DOHH2 (cell line): ENCODE measurements at regions not wholly inside any gene's neighbourhood (a gene's known extent, or its start where the extent isn't known, plus 50 kb on each side); places are given as distances from the start of the nearest gene placed in this dataset.

Experiments
- H3F3A ChIP-seq: fragments of 200-600 bp; sonication (generic), shearing (Covaris generic); 2 replicates; pipeline ENCODE4 v1.6.0; 2016; ENCODE audit warnings: antibody characterized with exemption, mild to moderate bottlenecking; ENCODE audit not compliant: control insufficient read depth, insufficient read depth
- H3K27ac ChIP-seq: fragments of 200-600 bp; sonication (generic); 2 replicates; pipeline ENCODE4 v1.5.1; 2014; ENCODE audit warnings: low read depth, mild to moderate bottlenecking, low read length, moderate library complexity
- H3K27me3 ChIP-seq: fragments of 200-600 bp; sonication (generic); 2 replicates; pipeline ENCODE4 v1.6.1; 2014; ENCODE audit warnings: mild to moderate bottlenecking, low read length, mixed read lengths; ENCODE audit not compliant: control insufficient read depth
- H3K36me3 ChIP-seq: fragments of 200-600 bp; sonication (generic); 2 replicates; pipeline ENCODE4 v1.6.1; 2014; ENCODE audit warnings: mild to moderate bottlenecking, low read length, moderate library complexity, mixed read lengths; ENCODE audit not compliant: control insufficient read depth
- H3K4me1 ChIP-seq: fragments of 200-600 bp; sonication (generic); 2 replicates; pipeline ENCODE4 v1.6.1; 2014; ENCODE audit warnings: mild to moderate bottlenecking, low read length, mixed read lengths; ENCODE audit not compliant: control insufficient read depth
- H3K4me2 ChIP-seq: fragments of 200-600 bp; sonication (generic); 2 replicates; pipeline ENCODE4 v1.6.0; 2014; ENCODE audit warnings: mild to moderate bottlenecking, low read length, moderate library complexity
- H3K4me3 ChIP-seq: fragments of 200-600 bp; sonication (generic); 2 replicates; pipeline ENCODE4 v1.5.1; 2014; ENCODE audit warnings: mild to moderate bottlenecking, low read length, mixed read lengths
- H3K79me2 ChIP-seq: fragments of 200-600 bp; sonication (generic); 2 replicates; pipeline ENCODE4 v1.6.1; 2014; ENCODE audit warnings: mild to moderate bottlenecking, low read length, mixed read lengths; ENCODE audit not compliant: control insufficient read depth
- H3K9me2 ChIP-seq: fragments of 200-600 bp; sonication (generic); replicated peaks from 2 replicates; pipeline ENCODE4 v1.6.1; 2014; ENCODE audit warnings: mild to moderate bottlenecking, low read length, mixed read lengths; ENCODE audit not compliant: control insufficient read depth
- H3K9me3 ChIP-seq: fragments of 200-600 bp; sonication (generic); 2 replicates; pipeline ENCODE4 v1.6.1; 2014; ENCODE audit warnings: antibody characterized with exemption, low read length, mixed read lengths; ENCODE audit not compliant: control insufficient read depth, insufficient read depth
- H4K20me1 ChIP-seq: fragments of 200-600 bp; sonication (generic); 2 replicates; pipeline ENCODE4 v1.6.0; 2014; ENCODE audit warnings: low read depth, mild to moderate bottlenecking, antibody characterized with exemption, low read length, moderate library complexity; ENCODE audit not compliant: control insufficient read depth, insufficient read depth
- EZH2phosphoT487 ChIP-seq: fragments of 200-600 bp; sonication (generic); IDR thresholded peaks from 2 replicates; pipeline ENCODE4 v1.6.1; 2017; ENCODE audit warnings: borderline replicate concordance, mild to moderate bottlenecking, antibody characterized with exemption, low read length, moderate library complexity, mixed read lengths
- TF ChIP-seq, protein P1 (sequence below): fragments of 200-600 bp; sonication (generic); IDR thresholded peaks from one replicate; pipeline ENCODE4 v1.5.1; 2014; ENCODE audit warnings: antibody characterized with exemption, mild to moderate bottlenecking, low read depth, low read length; ENCODE audit not compliant: poor library complexity, severe bottlenecking

DNA sequence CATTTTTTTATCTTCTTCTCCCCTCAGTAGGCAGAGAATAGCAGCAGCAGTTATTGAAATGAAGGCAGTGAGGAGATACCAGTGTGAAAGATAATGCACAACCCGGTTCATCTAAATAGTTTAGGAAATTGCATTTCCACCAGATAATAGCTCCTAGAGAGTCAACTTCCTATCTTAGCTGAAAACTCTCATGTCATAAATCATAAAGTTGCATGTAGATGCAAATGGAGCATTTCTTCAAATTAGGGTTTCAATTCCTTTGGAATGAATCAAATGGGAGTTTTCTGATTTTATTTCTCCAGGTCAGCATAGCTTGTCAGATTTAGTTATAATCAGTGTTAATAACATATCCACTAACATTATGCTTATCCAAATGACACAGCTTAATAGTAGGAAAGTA is 335.3 kb downstream of the CNTNAP4 start:
- Histone ChIP-seq H4K20me1 (no peaks in the 10 kb centered on the region), H3K9me3 (no peaks in the 10 kb centered on the region), H3K36me3 (no peaks in the 10 kb centered on the region), H3K27me3 (no peaks in the 10 kb centered on the region), H3K4me2 (no peak overlapping the region), H3K27ac (no peak overlapping the region), H3K9me2 (no peaks in the 10 kb centered on the region), H3F3A (no peaks in the 10 kb centered on the region), H3K79me2 (no peaks in the 10 kb centered on the region), H3K4me3 (no peak overlapping the region), H3K4me1 (no peaks in the 10 kb centered on the region)
- TF ChIP-seq EZH2phosphoT487 = no peak
- TF ChIP-seq, protein P1, sequence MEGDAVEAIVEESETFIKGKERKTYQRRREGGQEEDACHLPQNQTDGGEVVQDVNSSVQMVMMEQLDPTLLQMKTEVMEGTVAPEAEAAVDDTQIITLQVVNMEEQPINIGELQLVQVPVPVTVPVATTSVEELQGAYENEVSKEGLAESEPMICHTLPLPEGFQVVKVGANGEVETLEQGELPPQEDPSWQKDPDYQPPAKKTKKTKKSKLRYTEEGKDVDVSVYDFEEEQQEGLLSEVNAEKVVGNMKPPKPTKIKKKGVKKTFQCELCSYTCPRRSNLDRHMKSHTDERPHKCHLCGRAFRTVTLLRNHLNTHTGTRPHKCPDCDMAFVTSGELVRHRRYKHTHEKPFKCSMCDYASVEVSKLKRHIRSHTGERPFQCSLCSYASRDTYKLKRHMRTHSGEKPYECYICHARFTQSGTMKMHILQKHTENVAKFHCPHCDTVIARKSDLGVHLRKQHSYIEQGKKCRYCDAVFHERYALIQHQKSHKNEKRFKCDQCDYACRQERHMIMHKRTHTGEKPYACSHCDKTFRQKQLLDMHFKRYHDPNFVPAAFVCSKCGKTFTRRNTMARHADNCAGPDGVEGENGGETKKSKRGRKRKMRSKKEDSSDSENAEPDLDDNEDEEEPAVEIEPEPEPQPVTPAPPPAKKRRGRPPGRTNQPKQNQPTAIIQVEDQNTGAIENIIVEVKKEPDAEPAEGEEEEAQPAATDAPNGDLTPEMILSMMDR = no peak

DNA sequence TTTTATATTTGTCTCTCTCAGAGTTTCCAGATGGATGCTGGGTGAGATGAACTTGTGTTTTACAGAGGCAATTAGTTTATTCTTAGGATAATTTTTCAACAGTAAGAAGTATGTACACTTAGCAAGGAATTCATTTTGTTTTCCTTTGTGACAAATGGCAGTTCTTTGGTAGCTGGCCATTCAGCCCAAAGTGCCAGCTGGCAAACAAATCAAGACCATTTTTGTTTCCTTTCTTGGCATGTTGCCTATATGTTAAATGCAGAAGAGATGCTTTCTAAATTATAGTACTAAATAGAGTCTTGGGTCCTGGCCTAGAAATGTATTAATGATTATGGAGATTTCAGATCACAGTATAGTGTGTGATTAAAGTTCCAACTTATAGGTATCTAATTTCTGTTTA is 337.1 kb downstream of the CNTNAP4 start:
- Histone ChIP-seq H3K79me2 (no peaks in the 10 kb centered on the region), H3K27me3 (no peaks in the 10 kb centered on the region), H4K20me1 (no peaks in the 10 kb centered on the region), H3K4me1 (no peaks in the 10 kb centered on the region), H3K27ac (no peak overlapping the region), H3K9me2 (no peaks in the 10 kb centered on the region), H3K4me2 (no peak overlapping the region), H3F3A (no peaks in the 10 kb centered on the region), H3K36me3 (no peaks in the 10 kb centered on the region), H3K9me3 (no peaks in the 10 kb centered on the region), H3K4me3 (no peak overlapping the region)
- TF ChIP-seq EZH2phosphoT487 = no peak
- TF ChIP-seq, protein P1 = no peak

DNA sequence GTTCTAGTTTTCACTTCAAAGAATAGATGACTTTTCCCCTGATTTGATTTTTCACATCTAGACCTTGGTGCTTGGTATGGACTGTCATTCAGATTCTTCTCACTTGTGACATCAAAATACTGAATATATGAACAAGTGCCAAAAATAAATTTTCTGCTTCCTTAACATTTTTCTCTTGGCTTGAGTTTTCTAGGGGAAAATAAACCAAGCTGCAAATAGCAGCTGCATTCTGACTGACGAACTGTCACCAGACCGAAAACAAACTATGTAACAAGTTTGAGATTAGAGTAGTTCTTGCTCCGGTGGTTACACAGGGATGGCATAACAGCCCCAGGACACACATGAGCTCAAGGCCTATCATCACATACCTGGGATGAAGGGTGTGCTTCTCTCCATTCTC is 345.7 kb downstream of the CNTNAP4 start:
- TF ChIP-seq, protein P1 = no peak
- TF ChIP-seq EZH2phosphoT487 = no peak
- H3F3A ChIP-seq = no peaks in the 10 kb centered on the region
- no peaks in the 10 kb centered on the region for H3K4me1 ChIP-seq
- H3K27ac ChIP-seq = no peak overlapping the region
- no peaks in the 10 kb centered on the region for H4K20me1 ChIP-seq
- H3K9me2 ChIP-seq = no peaks in the 10 kb centered on the region
- no peaks in the 10 kb centered on the region for H3K9me3 ChIP-seq
- H3K4me3 ChIP-seq = no peak overlapping the region
- no peak overlapping the region for H3K4me2 ChIP-seq
- no peaks in the 10 kb centered on the region for H3K27me3 ChIP-seq
- H3K79me2 ChIP-seq = no peaks in the 10 kb centered on the region
- H3K36me3 ChIP-seq = no peaks in the 10 kb centered on the region
